ENCODE measurements at regions not wholly inside any gene's neighbourhood (a gene's known extent, or its start where the extent isn't known, plus 50 kb on each side); places are given as distances from the start of the nearest gene placed in this dataset.

- Mint-ChIP-seq H3K4me3 (no peak overlapping the region), H3K27me3 (no peaks in the 10 kb centered on the region), H3K4me1 (ENCODE audit: low read depth) (no peaks in the 10 kb centered on the region), H3K27ac (no peak overlapping the region), H3K9me3 (no peaks in the 10 kb centered on the region), H3K36me3 (no peaks in the 10 kb centered on the region)
- intact Hi-C loops (cut with micrococcal nuclease), result no loop called here
- CTCF ChIA-PET, result no interaction called here
- POLR2A ChIA-PET, result no interaction called here
- no peak for DNase-seq
Observed at GRCh38 chr3:16092923-16093322, 81.6 kb upstream of the GALNT15 start.

GRCh38 chr3:16101295-16102186 lies 72.9 kb upstream of the GALNT15 start:
- Mint-ChIP-seq H3K27ac (no peak overlapping the region), H3K4me1 (ENCODE audit: low read depth) (peaks cover 7% of the 10 kb centered on the region), H3K4me3 (no peak overlapping the region), H3K36me3 (no peaks in the 10 kb centered on the region), H3K27me3 (peaks cover 7% of the 10 kb centered on the region), H3K9me3 (peaks cover 7% of the 10 kb centered on the region)
- intact Hi-C loops (cut with micrococcal nuclease), result no loop called here
- peak; percentile 34 for DNase-seq
- CTCF ChIA-PET, result no interaction called here
- POLR2A ChIA-PET, result no interaction called here

GRCh38 chr3:16102187-16102561 lies 72.3 kb upstream of the GALNT15 start:
- no peak for DNase-seq
- ChIA-PET POLR2A (no interaction called here), CTCF (no interaction called here)

GRCh38 chr3:16102905-16103364 lies 71.5 kb upstream of the GALNT15 start:
- H3K4me1 Mint-ChIP-seq (ENCODE audit: low read depth), result peaks cover 7% of the 10 kb centered on the region
- CTCF ChIA-PET, result no interaction called here

More at GRCh38 chr3:16102187-16102561, 72.3 kb upstream of the GALNT15 start:
- H3K36me3 Mint-ChIP-seq, result no peaks in the 10 kb centered on the region
- H3K4me1 Mint-ChIP-seq (ENCODE audit: low read depth), result peaks cover 7% of the 10 kb centered on the region
- no peak overlapping the region for H3K4me3 Mint-ChIP-seq
- peaks cover 7% of the 10 kb centered on the region for H3K27me3 Mint-ChIP-seq
- intact Hi-C loops (cut with micrococcal nuclease), result no loop called here
- H3K9me3 Mint-ChIP-seq, result peaks cover 7% of the 10 kb centered on the region
- H3K27ac Mint-ChIP-seq, result no peak overlapping the region

GRCh38 chr3:16103472-16103871 lies 71.0 kb upstream of the GALNT15 start:
- ChIA-PET POLR2A (no interaction called here), CTCF (interaction anchor here (0.5 kb wide), 1 partner anchor 1409 kb away, joined by 4 read pairs; no protein-coding TSS in a partner anchor)
- H3K27ac Mint-ChIP-seq, result no peak overlapping the region
- H3K4me1 Mint-ChIP-seq (ENCODE audit: low read depth), result peaks cover 7% of the 10 kb centered on the region
- H3K9me3 Mint-ChIP-seq, result peaks cover 7% of the 10 kb centered on the region
- H3K36me3 Mint-ChIP-seq, result no peaks in the 10 kb centered on the region
- no peak overlapping the region for H3K4me3 Mint-ChIP-seq
- no peak for DNase-seq
- H3K27me3 Mint-ChIP-seq, result peaks cover 7% of the 10 kb centered on the region
- intact Hi-C loops (cut with micrococcal nuclease), result no loop called here

More at GRCh38 chr3:16102905-16103364, 71.5 kb upstream of the GALNT15 start:
- Mint-ChIP-seq H3K9me3 (peaks cover 7% of the 10 kb centered on the region), H3K4me3 (no peak overlapping the region), H3K36me3 (no peaks in the 10 kb centered on the region), H3K27ac (no peak overlapping the region), H3K27me3 (peaks cover 7% of the 10 kb centered on the region)
- POLR2A ChIA-PET, result no interaction called here
- DNase-seq, result no peak
- intact Hi-C loops (cut with micrococcal nuclease), result no loop called here

GRCh38 chr3:16104156-16104555 lies 70.3 kb upstream of the GALNT15 start:
- ChIA-PET CTCF (interaction anchor here (0.5 kb wide), 1 partner anchor 1410 kb away, joined by 4 read pairs; no protein-coding TSS in a partner anchor), POLR2A (no interaction called here)
- Mint-ChIP-seq H3K27ac (no peak overlapping the region), H3K4me1 (ENCODE audit: low read depth) (peaks cover 7% of the 10 kb centered on the region), H3K36me3 (no peaks in the 10 kb centered on the region), H3K9me3 (peaks cover 7% of the 10 kb centered on the region), H3K4me3 (no peak overlapping the region), H3K27me3 (peaks cover 7% of the 10 kb centered on the region)
- DNase-seq, result no peak
- intact Hi-C loops (cut with micrococcal nuclease), result no loop called here

- DNase-seq, result no peak
- Mint-ChIP-seq H3K36me3 (no peaks in the 10 kb centered on the region), H3K27me3 (peaks cover 9% of the 10 kb centered on the region), H3K27ac (no peak overlapping the region), H3K4me3 (no peak overlapping the region), H3K4me1 (ENCODE audit: low read depth) (peaks cover 7% of the 10 kb centered on the region), H3K9me3 (peaks cover 6% of the 10 kb centered on the region)
- ChIA-PET POLR2A (no interaction called here), CTCF (no interaction called here)
- intact Hi-C loops (cut with micrococcal nuclease), result no loop called here
Observed at GRCh38 chr3:16106050-16106449, 68.4 kb upstream of the GALNT15 start.

GRCh38 chr3:16108424-16108823 lies 66.1 kb upstream of the GALNT15 start:
- intact Hi-C loops (cut with micrococcal nuclease), result no loop called here
- ChIA-PET POLR2A (no interaction called here), CTCF (no interaction called here)
- Mint-ChIP-seq H3K27ac (no peak overlapping the region), H3K9me3 (peaks cover 9% of the 10 kb centered on the region), H3K27me3 (peaks cover 6% of the 10 kb centered on the region), H3K4me1 (ENCODE audit: low read depth) (no peaks in the 10 kb centered on the region), H3K36me3 (no peaks in the 10 kb centered on the region), H3K4me3 (no peak overlapping the region)
- DNase-seq, result no peak

- no peak overlapping the region for H3K4me3 Mint-ChIP-seq
- H3K27ac Mint-ChIP-seq, result no peak overlapping the region
- DNase-seq, result no peak
- H3K36me3 Mint-ChIP-seq, result no peaks in the 10 kb centered on the region
- ChIA-PET POLR2A (no interaction called here), CTCF (no interaction called here)
- H3K9me3 Mint-ChIP-seq, result peaks cover 9% of the 10 kb centered on the region
- intact Hi-C loops (cut with micrococcal nuclease), result no loop called here
- H3K27me3 Mint-ChIP-seq, result peaks cover 6% of the 10 kb centered on the region
- H3K4me1 Mint-ChIP-seq (ENCODE audit: low read depth), result no peaks in the 10 kb centered on the region
Observed at GRCh38 chr3:16109929-16110328, 64.6 kb upstream of the GALNT15 start.

GRCh38 chr3:16112910-16113504 lies 61.5 kb upstream of the GALNT15 start:
- Mint-ChIP-seq H3K9me3 (peaks cover 9% of the 10 kb centered on the region), H3K36me3 (no peaks in the 10 kb centered on the region), H3K27me3 (peaks cover 2% of the 10 kb centered on the region), H3K27ac (no peak overlapping the region), H3K4me1 (ENCODE audit: low read depth) (no peaks in the 10 kb centered on the region), H3K4me3 (no peak overlapping the region)
- ChIA-PET POLR2A (no interaction called here), CTCF (no interaction called here)
- no peak for DNase-seq
- intact Hi-C loops (cut with micrococcal nuclease), result no loop called here

- ChIA-PET POLR2A (no interaction called here), CTCF (no interaction called here)
- no peaks in the 10 kb centered on the region for H3K36me3 Mint-ChIP-seq
- no peak overlapping the region for H3K4me3 Mint-ChIP-seq
- DNase-seq, result no peak
- peaks cover 2% of the 10 kb centered on the region for H3K27me3 Mint-ChIP-seq
- H3K4me1 Mint-ChIP-seq (ENCODE audit: low read depth), result no peaks in the 10 kb centered on the region
- intact Hi-C loops (cut with micrococcal nuclease), result no loop called here
- peaks cover 9% of the 10 kb centered on the region for H3K9me3 Mint-ChIP-seq
- no peak overlapping the region for H3K27ac Mint-ChIP-seq
Observed at GRCh38 chr3:16113704-16114103, 60.8 kb upstream of the GALNT15 start.

- POLR2A ChIA-PET, result no interaction called here
- peaks cover 9% of the 10 kb centered on the region for H3K9me3 Mint-ChIP-seq
- no peak overlapping the region for H3K27ac Mint-ChIP-seq
- no peaks in the 10 kb centered on the region for H3K4me1 Mint-ChIP-seq (ENCODE audit: low read depth)
- H3K27me3 Mint-ChIP-seq, result peaks cover 2% of the 10 kb centered on the region
- H3K36me3 Mint-ChIP-seq, result no peaks in the 10 kb centered on the region
- intact Hi-C loops (cut with micrococcal nuclease), result no loop called here
- CTCF ChIA-PET, result no interaction called here
- H3K4me3 Mint-ChIP-seq, result no peak overlapping the region
- DNase-seq, result no peak
Observed at GRCh38 chr3:16114429-16114828, 60.1 kb upstream of the GALNT15 start.

GRCh38 chr3:16114930-16115329 lies 59.5 kb upstream of the GALNT15 start:
- Mint-ChIP-seq H3K27ac (no peak overlapping the region), H3K4me3 (no peak overlapping the region), H3K4me1 (ENCODE audit: low read depth) (no peaks in the 10 kb centered on the region), H3K27me3 (peaks cover 2% of the 10 kb centered on the region), H3K9me3 (peaks cover 9% of the 10 kb centered on the region), H3K36me3 (no peaks in the 10 kb centered on the region)
- CTCF ChIA-PET, result no interaction called here
- intact Hi-C loops (cut with micrococcal nuclease), result no loop called here
- DNase-seq, result no peak
- POLR2A ChIA-PET, result no interaction called here
